GM12892 (cell line): ENCODE measurements at regions not wholly inside any gene's neighbourhood (a gene's known extent, or its start where the extent isn't known, plus 50 kb on each side); places are given as distances from the start of the nearest gene placed in this dataset.
"Not testable (repeated sequence)": the region's sequence is repeated elsewhere in the genome, so short reads cannot be mapped to it uniquely, and the experiment has no call there.

Source experiments
- DNase-seq: peaks from one replicate; pipeline ENCODE4 v3.0.0; 2011; ENCODE audit not compliant: insufficient read length
- FAIRE-seq: peaks from 2 replicates; lab custom pipeline; 2011; peaks lifted over from hg19 to GRCh38; lab: Jason Lieb, UNC
- POLR2A ChIP-seq: IDR thresholded peaks from 2 replicates; pipeline ENCODE4 v1.6.1; 2011; ENCODE audit warnings: low read depth, low read length, control low read depth
- POLR2AphosphoS5 ChIP-seq: IDR thresholded peaks from 2 replicates; pipeline ENCODE4 v1.6.1; 2011; ENCODE audit warnings: low read depth, low read length, control low read depth
- TAF1 ChIP-seq: IDR thresholded peaks from 2 replicates; pipeline ENCODE4 v1.6.1; 2011; ENCODE audit warnings: low read depth, mild to moderate bottlenecking, control low read depth, low read length, borderline replicate concordance

DNA sequence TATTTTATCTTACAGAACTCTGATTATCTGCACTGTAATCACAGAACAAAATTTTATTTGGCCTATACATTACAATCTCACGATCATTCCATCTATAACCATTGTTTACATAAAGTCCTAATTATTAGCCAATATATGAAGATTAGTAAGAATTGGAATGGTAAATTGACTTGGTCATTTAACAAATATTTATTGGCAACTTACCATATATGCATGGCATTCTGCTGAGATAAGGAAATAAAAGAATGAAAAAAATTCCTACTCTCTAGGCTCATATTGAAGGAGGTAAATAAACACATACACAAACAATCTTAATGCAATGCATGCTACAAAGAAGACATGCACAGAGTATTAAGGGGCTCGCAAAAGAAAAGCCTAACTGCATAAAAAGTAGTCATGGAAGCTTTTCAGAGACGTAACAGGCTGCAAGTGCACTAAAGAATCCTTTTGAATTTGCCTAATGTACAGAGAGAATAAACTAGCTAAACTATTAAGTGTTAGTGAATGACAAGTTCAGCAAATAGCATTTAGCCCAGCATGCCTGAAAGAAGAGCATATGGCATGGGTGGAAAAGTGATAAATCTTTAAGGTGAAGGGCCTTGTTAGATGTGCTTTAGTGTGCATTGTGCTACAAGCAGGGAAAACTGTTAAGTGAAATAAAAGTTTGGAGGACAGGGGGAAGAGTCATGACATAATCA is 1131.1 kb downstream of the PCDH9 start:
- no peak for DNase-seq
- TF ChIP-seq POLR2AphosphoS5: no peak
- TF ChIP-seq POLR2A: no peak
- TF ChIP-seq TAF1: no peak
- FAIRE-seq: no peak

DNA sequence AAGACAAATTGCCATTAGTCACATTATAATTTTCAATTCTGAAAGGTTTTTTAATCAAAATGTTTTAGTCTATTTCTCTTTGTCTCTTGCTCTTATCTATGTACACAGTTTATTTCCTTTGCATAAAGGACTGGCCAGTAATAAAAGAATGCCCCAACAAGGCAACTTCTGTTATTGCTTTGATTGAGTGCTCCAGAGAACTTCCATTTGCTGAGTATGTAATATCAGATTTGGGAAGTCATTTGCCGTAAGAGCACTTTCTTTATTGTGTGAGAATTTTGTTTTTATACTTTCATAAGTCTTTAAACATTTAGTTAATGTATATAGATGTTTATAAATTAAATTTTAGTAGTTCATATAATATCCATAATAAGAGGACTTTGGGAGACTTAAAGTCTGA is 1140.4 kb downstream of the PCDH9 start:
- DNase-seq: no peak
- TF ChIP-seq POLR2A (no peak), POLR2AphosphoS5 (no peak), TAF1 (no peak)
- no peak for FAIRE-seq

DNA sequence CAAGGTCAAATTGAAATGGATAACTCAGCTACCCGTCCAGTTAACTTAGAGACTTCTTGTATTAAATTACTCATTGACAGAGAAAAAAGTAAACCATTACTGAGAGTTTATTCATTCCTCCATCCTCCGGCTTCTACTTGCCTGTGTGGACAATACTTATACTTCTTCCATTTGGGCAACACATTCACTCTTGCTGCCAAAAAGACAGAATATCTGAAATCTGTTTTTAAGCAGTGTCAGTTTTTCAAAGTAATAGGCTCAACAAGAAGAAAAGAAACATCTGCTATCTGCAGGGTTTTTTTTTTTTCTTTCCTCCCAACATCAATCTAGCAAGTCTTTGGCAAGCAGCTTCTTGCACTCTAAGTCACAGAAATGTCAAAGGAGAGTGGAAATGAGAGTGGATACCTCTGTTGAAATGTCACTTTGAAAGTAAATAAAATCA is 1142.8 kb downstream of the PCDH9 start:
- DNase-seq (no peak), FAIRE-seq (no peak)
- TF ChIP-seq POLR2AphosphoS5 (no peak), TAF1 (no peak), POLR2A (no peak)

DNA sequence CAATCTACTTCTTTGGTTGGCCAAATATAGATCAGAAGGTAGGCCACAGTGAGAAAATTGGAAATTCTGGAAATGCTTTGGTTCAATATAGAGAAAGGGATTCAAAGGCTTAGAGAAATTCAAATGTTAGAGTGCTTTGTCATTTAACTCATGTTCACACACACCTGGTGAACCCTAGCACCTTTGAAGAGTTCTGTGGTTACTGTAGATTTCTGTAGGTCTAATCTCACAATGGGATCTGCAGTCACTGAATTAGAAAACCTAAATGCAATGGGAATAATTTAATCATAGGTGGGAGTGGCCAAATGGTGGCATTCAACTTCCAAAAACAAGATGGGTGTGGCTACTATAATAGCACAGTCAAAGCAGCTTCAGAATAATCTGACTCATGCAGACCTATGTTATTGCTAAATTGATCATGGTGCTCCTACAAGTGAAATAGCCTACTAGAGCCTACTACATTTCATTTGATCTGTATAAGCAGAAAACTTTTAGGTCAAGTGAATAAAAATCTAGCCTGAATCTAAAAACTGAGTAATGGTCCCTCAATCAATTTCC is 1152.9 kb downstream of the PCDH9 start:
- FAIRE-seq: no peak
- no peak for TF ChIP-seq TAF1
- TF ChIP-seq POLR2AphosphoS5: no peak
- no peak for TF ChIP-seq POLR2A
- no peak for DNase-seq

DNA sequence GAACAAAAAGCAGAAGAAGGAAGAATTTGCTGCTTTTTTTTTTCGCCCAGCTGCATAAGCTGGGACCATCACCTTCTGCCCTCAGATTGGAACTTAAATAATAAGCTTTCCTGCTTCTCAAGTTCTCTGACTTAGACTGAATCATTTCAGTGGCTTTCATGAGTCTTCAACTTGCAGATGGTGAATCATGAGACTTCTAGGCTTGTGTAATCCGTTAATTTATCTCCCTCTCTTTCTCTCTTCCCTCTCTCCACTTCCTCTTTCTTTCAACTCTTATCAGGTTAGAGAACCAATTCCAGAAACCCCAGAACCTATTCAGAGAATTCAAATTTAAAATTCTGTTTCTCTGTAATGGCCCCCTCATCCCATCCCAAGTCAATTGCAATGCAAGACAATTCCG is 1153.7 kb downstream of the PCDH9 start:
- no peak for DNase-seq
- FAIRE-seq: no peak
- no peak for TF ChIP-seq TAF1
- no peak for TF ChIP-seq POLR2A
- TF ChIP-seq POLR2AphosphoS5: no peak

DNA sequence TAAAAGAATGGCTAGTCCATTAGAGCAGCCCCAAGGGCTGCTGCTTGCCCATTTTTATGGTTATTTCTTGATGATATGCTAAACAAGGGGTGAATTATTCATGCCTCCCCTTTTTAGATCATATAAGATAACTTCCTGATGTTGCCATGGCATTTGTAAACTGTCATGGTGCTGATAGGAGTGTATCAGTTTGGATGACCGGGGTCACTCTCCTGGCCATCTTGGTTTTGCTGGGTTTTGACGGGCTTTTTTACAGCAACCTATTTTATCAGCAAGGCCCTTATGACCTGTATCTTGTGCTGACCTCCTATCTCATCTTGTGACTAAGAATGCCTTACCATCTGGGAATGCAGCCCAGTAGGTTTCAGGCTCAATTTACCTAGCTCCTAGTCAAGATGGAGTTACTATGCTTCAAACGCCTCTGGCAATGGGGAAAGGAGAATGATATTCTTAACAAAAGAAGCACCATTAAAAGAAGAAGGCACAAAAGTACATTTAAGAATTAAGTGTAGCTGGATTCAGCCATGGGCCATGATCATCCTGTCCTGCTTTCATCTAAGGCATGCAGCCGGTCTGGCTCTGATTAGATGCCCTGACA is 1156.0 kb downstream of the PCDH9 start:
- FAIRE-seq (no peak), DNase-seq (no peak)
- TF ChIP-seq POLR2A: no peak
- no peak for TF ChIP-seq TAF1
- no peak for TF ChIP-seq POLR2AphosphoS5

DNA sequence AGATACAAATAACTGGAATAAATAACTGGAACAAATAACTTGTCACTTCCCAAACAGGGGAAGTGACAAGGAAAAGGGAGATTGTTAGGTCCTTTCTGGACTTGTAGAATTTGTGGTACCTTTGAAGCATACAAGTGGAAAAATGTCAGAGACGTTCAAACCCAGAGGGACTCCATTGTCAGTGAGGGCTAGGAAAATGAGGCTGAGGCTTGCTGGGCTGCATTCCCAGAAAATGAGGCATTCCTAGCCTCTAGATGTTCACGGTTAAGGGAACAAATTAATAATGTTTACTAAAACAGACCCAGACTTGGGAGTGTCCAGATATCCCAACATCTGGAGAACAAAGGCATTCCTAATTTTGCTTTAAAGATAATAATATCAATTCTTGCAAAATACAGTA is 1158.0 kb downstream of the PCDH9 start:
- not testable (repeated sequence) for DNase-seq

DNA sequence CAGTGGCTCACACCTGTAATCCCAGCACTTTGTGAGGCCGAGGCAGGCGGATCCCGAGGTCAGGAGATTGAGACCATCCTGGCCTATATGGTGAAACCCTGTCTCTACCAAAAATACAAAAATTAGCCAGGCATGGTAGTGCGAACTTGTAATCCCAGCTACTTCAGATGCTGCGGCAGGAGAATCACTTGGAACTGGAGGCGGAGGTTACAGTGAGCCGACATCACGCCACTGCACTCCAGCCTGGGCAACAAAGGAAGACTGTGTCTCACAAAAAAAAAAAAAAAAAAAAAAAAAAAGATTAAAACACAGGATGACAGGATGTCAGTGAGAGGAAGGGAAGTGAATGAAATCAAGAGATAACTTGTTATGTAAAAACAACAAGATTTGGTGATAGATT is 1158.5 kb downstream of the PCDH9 start:
- DNase-seq (no peak), FAIRE-seq (no peak)
- TF ChIP-seq POLR2A (no peak), TAF1 (no peak), POLR2AphosphoS5 (no peak)

More for the DNA sequence above, 1158.0 kb downstream of the PCDH9 start:
- FAIRE-seq: not testable (repeated sequence)

DNA sequence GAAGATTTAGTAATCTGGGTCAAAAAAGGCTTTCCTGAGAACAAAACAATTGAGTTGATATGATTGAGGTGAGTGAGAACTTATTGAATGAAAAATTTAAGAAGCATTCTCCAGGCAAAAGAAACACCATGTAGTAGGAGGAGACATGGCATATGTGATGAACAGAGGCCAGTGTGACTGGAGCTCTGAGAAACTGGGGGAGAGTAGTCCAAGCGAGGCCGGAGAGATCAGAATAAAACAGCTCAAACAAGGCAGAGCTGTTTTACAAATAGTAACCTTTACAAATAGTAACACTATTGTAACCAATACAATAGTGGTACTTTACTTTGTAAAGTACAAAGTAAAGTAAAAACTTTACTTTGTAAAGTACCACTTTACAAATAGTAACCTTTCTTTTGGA is 1159.1 kb downstream of the PCDH9 start:
- no peak for TF ChIP-seq POLR2AphosphoS5
- TF ChIP-seq TAF1: no peak
- TF ChIP-seq POLR2A: no peak
- DNase-seq: no peak
- no peak for FAIRE-seq

DNA sequence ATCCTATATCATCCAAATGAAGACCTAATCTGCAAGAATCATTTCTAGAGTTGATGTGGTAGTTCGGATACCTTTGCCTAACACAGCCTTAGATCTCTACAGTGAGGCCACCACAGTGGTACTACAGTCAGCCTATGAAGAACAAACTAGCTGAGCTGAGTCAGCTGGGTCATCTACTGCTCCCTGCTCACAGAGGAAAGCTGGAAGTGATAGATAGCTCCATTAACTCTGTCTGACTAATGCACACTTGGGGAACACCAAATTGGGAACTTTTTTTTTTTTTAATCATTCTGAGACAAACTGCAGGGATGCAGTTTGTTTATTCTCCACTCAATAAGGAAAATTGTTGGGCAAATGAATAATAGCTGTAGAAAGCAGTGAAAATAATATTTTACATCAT is 1160.6 kb downstream of the PCDH9 start:
- DNase-seq (no peak), FAIRE-seq (no peak)
- TF ChIP-seq TAF1: no peak
- no peak for TF ChIP-seq POLR2A
- no peak for TF ChIP-seq POLR2AphosphoS5

DNA sequence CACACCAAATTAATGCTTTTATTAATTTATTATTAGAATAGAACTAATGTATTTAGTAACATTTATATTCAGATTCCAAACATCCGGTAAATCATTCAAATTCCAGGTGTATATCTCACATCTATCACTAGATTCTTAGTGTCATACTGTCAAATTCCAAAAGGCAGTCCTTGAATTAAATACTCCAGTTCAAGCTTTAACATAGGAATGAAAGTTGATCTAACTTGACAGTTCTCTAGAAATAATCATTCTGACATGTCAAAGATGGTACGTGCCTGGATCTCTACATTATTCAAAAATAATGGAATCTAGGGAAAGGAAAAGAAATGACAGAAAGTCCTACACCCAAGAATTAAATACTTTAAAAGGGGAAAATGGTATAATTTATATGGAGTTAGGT is 1161.5 kb downstream of the PCDH9 start:
- no peak for DNase-seq
- no peak for FAIRE-seq
- no peak for TF ChIP-seq POLR2A
- TF ChIP-seq POLR2AphosphoS5: no peak
- no peak for TF ChIP-seq TAF1

DNA sequence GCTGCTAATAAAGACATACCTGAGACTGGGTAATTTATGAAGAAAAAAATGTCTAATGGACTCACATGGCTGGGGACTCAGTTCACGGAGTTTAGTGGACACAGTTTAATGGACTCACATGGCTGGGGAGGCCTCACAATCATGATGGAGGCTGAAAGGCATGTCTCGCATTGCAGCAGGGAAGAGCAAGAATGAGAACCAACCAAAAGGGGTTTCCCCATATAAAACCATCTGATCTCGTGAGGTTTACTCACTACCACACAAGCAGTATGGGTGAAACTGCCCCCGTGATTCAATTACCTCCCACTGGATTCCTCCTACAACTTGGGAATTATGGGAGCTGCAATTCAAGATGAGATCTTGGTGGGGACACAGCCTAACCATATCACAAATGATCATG is 1181.2 kb downstream of the PCDH9 start:
- TF ChIP-seq TAF1 (no peak), POLR2AphosphoS5 (no peak), POLR2A (no peak)
- DNase-seq: no peak
- FAIRE-seq: no peak
